ENCODE measurements at regions not wholly inside any gene's neighbourhood (a gene's known extent, or its start where the extent isn't known, plus 50 kb on each side); places are given as distances from the start of the nearest gene placed in this dataset.

DNA sequence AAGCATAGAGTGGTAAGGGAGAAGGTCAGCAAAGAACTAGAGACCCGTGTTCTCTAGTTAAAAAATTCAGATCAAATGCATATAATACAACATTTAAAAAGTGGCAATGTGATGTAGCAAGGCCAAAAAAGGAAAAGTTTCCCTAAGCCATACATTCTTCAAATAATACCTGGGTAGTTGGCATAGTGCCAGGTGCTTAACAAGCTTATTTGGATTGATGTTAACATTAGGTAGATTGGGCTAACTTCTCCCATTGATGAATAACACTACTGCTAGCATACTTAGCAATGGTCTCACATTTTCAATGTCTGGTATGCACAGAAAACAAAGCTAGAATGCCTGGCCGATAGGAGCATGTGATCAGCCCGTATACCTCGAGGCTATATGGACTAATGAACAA, 283.6 kb upstream of the RARB start:
- TF ChIP-seq, protein P1, sequence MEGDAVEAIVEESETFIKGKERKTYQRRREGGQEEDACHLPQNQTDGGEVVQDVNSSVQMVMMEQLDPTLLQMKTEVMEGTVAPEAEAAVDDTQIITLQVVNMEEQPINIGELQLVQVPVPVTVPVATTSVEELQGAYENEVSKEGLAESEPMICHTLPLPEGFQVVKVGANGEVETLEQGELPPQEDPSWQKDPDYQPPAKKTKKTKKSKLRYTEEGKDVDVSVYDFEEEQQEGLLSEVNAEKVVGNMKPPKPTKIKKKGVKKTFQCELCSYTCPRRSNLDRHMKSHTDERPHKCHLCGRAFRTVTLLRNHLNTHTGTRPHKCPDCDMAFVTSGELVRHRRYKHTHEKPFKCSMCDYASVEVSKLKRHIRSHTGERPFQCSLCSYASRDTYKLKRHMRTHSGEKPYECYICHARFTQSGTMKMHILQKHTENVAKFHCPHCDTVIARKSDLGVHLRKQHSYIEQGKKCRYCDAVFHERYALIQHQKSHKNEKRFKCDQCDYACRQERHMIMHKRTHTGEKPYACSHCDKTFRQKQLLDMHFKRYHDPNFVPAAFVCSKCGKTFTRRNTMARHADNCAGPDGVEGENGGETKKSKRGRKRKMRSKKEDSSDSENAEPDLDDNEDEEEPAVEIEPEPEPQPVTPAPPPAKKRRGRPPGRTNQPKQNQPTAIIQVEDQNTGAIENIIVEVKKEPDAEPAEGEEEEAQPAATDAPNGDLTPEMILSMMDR (IDR thresholded peaks at IDR 0.05) = no peak
- TF ChIP-seq SIN3A (IDR thresholded peaks at IDR 0.05; ENCODE audit: borderline replicate concordance, insufficient read depth, low read depth, low read length) = no peak
